GM12878 (cell line): ENCODE measurements at regions not wholly inside any gene's neighbourhood (a gene's known extent, or its start where the extent isn't known, plus 50 kb on each side); places are given as distances from the start of the nearest gene placed in this dataset.
A peak's percentile ranks its signal among the peaks of the same experiment; 100 is the strongest.

Experiments used
- ATAC-seq: fragments of 200-7000 bp; cut with Tn5 transposase; 3 replicates; pipeline ENCODE4 v1.9.1; 2020; ENCODE audit warnings: mild to moderate bottlenecking, moderate library complexity
- BruUV-seq: library from RNA; stranded (reverse); fragments of 400-500 nt; replicated peaks from 2 replicates; lab custom pipeline; 2021; lab: Mats Ljungman, UMichigan
- CTCF ChIA-PET: fragments of 300-600 bp; sonication (Branson Sonifier 250); formaldehyde crosslinking; extraction: SDS; loops from one replicate; lab custom pipeline; 2021; ENCODE audit warnings: inconsistent platforms; lab: Yijun Ruan, JAX
- POLR2A ChIA-PET: fragments of 350-600 bp; formaldehyde crosslinking; extraction: SDS; loops from one replicate; lab custom pipeline; 2021; ENCODE audit warnings: inconsistent platforms; lab: Charles Lee
- RAD21 ChIA-PET: fragments of 300-600 bp; sonication (Branson Sonifier 250); formaldehyde crosslinking; loops from one replicate; lab custom pipeline; 2023; ENCODE audit warnings: antibody characterized with exemption; ENCODE audit not compliant: unreplicated experiment; lab: Charles Lee
- SMC1A ChIA-PET: fragments of 300-600 bp; sonication (Branson Sonifier 250); formaldehyde crosslinking; loops from one replicate; lab custom pipeline; 2023; ENCODE audit not compliant: unreplicated experiment, uncharacterized antibody; lab: Charles Lee
- DNase-seq: peaks from one replicate; pipeline ENCODE4 v3.0.0-alpha.2; 2011; ENCODE audit warnings: low read depth, low spot score
- FAIRE-seq: peaks from 3 replicates; lab custom pipeline; 2011; peaks lifted over from hg19 to GRCh38; lab: Jason Lieb, UNC
- H2AFZ ChIP-seq: 2 replicates; pipeline ENCODE4 v1.6.0; 2011; ENCODE audit warnings: low read depth, low read length, control low read depth; ENCODE audit not compliant: control insufficient read depth
- H3K27ac ChIP-seq: 2 replicates; pipeline ENCODE4 v1.5.1; 2011; ENCODE audit warnings: control low read depth; ENCODE audit not compliant: control insufficient read depth, insufficient read depth
- H3K27me3 ChIP-seq, 2 experiments: replicated peaks in 1 of 2; 2 replicates each; pipeline versions ENCODE4 v1.6.0 to v1.6.1; 2011; ENCODE audit warnings: low read length in 1 of 2; ENCODE audit not compliant: control insufficient read depth in 2 of 2, insufficient read depth in 2 of 2
- H3K36me3 ChIP-seq, 2 experiments: 2 replicates each; pipeline ENCODE4 v1.5.1; 2011; ENCODE audit warnings: low read length in 1 of 2; ENCODE audit not compliant: control insufficient read depth in 2 of 2, insufficient read depth in 2 of 2
- H3K4me1 ChIP-seq: 2 replicates; pipeline ENCODE4 v1.6.1; 2011; ENCODE audit warnings: mild to moderate bottlenecking, low read length, moderate library complexity, mixed read lengths; ENCODE audit not compliant: control insufficient read depth, insufficient read depth
- H3K4me2 ChIP-seq: 2 replicates; pipeline ENCODE4 v1.6.0; 2011; ENCODE audit warnings: control low read depth; ENCODE audit not compliant: control insufficient read depth, insufficient read depth
- H3K4me3 ChIP-seq: fragments of 200-600 bp; sonication (generic); 2 replicates; pipeline ENCODE4 v1.5.1; 2016
- H3K79me2 ChIP-seq: 2 replicates; pipeline ENCODE4 v1.6.0; 2011; ENCODE audit warnings: low read length; ENCODE audit not compliant: control insufficient read depth, insufficient read depth
- H3K9ac ChIP-seq: 2 replicates; pipeline ENCODE4 v1.8.0; 2011; ENCODE audit warnings: low read length, control low read depth, mixed read lengths; ENCODE audit not compliant: control insufficient read depth, insufficient read depth
- H3K9me3 ChIP-seq: replicated peaks from 3 replicates; pipeline ENCODE4 v1.5.1; 2011; ENCODE audit warnings: mild to moderate bottlenecking, low read length; ENCODE audit not compliant: control insufficient read depth, insufficient read depth
- H4K20me1 ChIP-seq: 2 replicates; pipeline ENCODE4 v1.6.0; 2011; ENCODE audit not compliant: control insufficient read depth, insufficient read depth
- ATF7 ChIP-seq: fragments of 450-650 bp; IDR thresholded peaks from 2 replicates; pipeline ENCODE4 v1.6.1; 2016; ENCODE audit warnings: low read depth, mild to moderate bottlenecking
- BHLHE40 ChIP-seq, 2 experiments: fragments of 450-650 bp in 1 of 2; IDR thresholded peaks; 2 replicates each; pipeline ENCODE4 v1.6.1; 2011 to 2017; ENCODE audit warnings: low read depth in 2 of 2, borderline replicate concordance in 1 of 2, improper control_type of control experiment in 1 of 2, low read length in 1 of 2, mild to moderate bottlenecking in 1 of 2
- CHD4 ChIP-seq: fragments of 200-600 bp; sonication (generic); IDR thresholded peaks from 2 replicates; pipeline ENCODE4 v1.6.1; 2016; ENCODE audit warnings: mild to moderate bottlenecking
- EGR1 ChIP-seq, 2 experiments: IDR thresholded peaks; 1 replicate in 1 of 2; 2 replicates in 1 of 2; pipeline ENCODE4 v1.6.1; 2011 to 2012; ENCODE audit warnings: low read depth in 2 of 2, low read length in 2 of 2, borderline replicate concordance in 1 of 2, mild to moderate bottlenecking in 1 of 2, moderate library complexity in 1 of 2
- EP300 ChIP-seq, 2 experiments: fragments of 150-350 bp in 1 of 2; IDR thresholded peaks; 2 replicates each; pipeline ENCODE4 v1.6.1; 2011 to 2012; ENCODE audit warnings: low read depth in 2 of 2, low read length in 2 of 2, borderline replicate concordance in 1 of 2, improper control_type of control experiment in 1 of 2, inconsistent platforms in 1 of 2; ENCODE audit not compliant: control insufficient read depth in 1 of 2
- HDAC6 ChIP-seq: fragments of 200-600 bp; sonication (generic); IDR thresholded peaks from one replicate; pipeline ENCODE4 v1.8.0; 2017; ENCODE audit warnings: antibody characterized with exemption; ENCODE audit not compliant: unreplicated experiment
- JUND ChIP-seq: IDR thresholded peaks from 2 replicates; pipeline ENCODE4 v1.6.1; 2012; ENCODE audit warnings: low read depth, mild to moderate bottlenecking, low read length, improper control_type of control experiment, moderate library complexity
- NFXL1 ChIP-seq: fragments of 450-650 bp; IDR thresholded peaks from 2 replicates; pipeline ENCODE4 v1.6.1; 2017; ENCODE audit warnings: antibody characterized with exemption, mild to moderate bottlenecking, borderline replicate concordance
- NR2F1 ChIP-seq: fragments of 450-650 bp; conservative IDR thresholded peaks from 2 replicates; pipeline ENCODE4 v1.6.1; 2017; ENCODE audit warnings: mild to moderate bottlenecking
- POLR2AphosphoS2 ChIP-seq: IDR thresholded peaks from 2 replicates; pipeline ENCODE4 v1.6.1; 2011; ENCODE audit warnings: low read depth, mild to moderate bottlenecking, low read length, improper control_type of control experiment, moderate library complexity
- POLR2AphosphoS5 ChIP-seq: IDR thresholded peaks from 2 replicates; pipeline ENCODE4 v1.6.1; 2011; ENCODE audit warnings: mild to moderate bottlenecking, low read length, inconsistent platforms
- RAD51 ChIP-seq: fragments of 450-650 bp; IDR thresholded peaks from 2 replicates; pipeline ENCODE4 v1.6.1; 2016; ENCODE audit warnings: moderate library complexity, mild to moderate bottlenecking, inconsistent platforms
- RUNX3 ChIP-seq: IDR thresholded peaks from 2 replicates; pipeline ENCODE4 v1.6.1; 2012; ENCODE audit warnings: low read length, inconsistent platforms
- SIX5 ChIP-seq: IDR thresholded peaks from 2 replicates; pipeline ENCODE4 v1.6.1; 2011; ENCODE audit warnings: mild to moderate bottlenecking, low read depth, low read length, moderate library complexity; ENCODE audit not compliant: severe bottlenecking
- SPI1 ChIP-seq: IDR thresholded peaks from 2 replicates; pipeline ENCODE4 v1.6.1; 2011; ENCODE audit warnings: low read depth, mild to moderate bottlenecking, low read length, moderate library complexity, borderline replicate concordance; ENCODE audit not compliant: insufficient read depth
- ZNF217 ChIP-seq: fragments of 450-650 bp; IDR thresholded peaks from 2 replicates; pipeline ENCODE4 v1.6.1; 2017; ENCODE audit warnings: antibody characterized with exemption, mild to moderate bottlenecking
- WGBS: methylation state at CpG from one replicate; pipeline ENCODE4 v1.1.6; 2016; ENCODE audit warnings: low lambda C conversion rate; ENCODE audit not compliant: insufficient replicate concordance, insufficient coverage; ENCODE audit errors: missing lambda C conversion rate; 5-methylcytosine and 5-hydroxymethylcytosine counted together
- in situ Hi-C: fragments of 300-500 bp; cut with MboI; formaldehyde crosslinking; loops from 9 replicates; pipeline ENCODE4 v1.14.3; 2018; ENCODE audit warnings: mixed read lengths
- intact Hi-C: fragments of 100-400 bp; cut with micrococcal nuclease; formaldehyde crosslinking; loops from one replicate; pipeline ENCODE4 v1.14.2; 2022; ENCODE audit not compliant: unreplicated experiment
- TF ChIP-seq, protein P1 (sequence below): IDR thresholded peaks from 2 replicates; pipeline ENCODE4 v1.6.1; 2011; ENCODE audit warnings: borderline replicate concordance, low read depth, mild to moderate bottlenecking, moderate library complexity, mixed read lengths, low read length; ENCODE audit not compliant: insufficient read depth; ENCODE audit errors: extremely low read length
- TF ChIP-seq, protein P2 (sequence below): fragments of 450-650 bp; IDR thresholded peaks from 2 replicates; pipeline ENCODE4 v1.6.1; 2017; ENCODE audit warnings: mild to moderate bottlenecking, moderate library complexity

DNA sequence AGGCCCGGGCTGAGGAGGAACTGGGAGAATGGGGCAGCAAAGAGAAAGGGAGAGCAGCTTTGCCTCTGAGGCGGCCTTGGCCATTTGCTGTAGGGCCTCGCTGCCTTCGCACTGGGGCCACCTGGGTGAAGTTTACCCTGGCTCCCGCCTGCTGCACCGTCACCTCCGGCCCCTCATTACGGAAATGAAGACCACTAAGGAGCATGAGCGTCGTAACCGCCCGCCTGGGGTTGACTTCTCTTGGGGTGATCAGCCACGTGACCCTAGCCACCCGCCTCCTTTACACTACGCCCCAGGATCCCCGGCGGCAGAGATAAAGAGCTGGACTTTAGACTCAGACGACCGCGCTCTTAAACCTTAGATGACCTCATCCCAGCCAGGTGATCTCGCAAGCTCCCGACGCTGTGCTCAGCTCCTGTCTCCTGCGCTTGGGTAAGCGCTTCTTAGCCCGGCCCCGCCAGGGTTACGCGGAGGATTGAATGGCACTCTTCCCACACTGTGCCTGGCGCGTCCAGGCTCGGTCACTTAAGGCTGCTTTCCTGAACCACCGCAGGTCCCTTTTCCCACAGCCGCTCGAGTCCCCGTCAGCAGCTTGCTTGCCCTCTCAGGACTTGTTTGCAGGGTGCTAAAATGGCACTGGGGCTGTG is 107.9 kb upstream of the LARP1 start:
- in situ Hi-C loops: loop anchor here (5.0 kb wide), 1 partner anchor 165 kb away; no protein-coding TSS in a partner anchor
- WGBS: 14% methylated on average over 36 of the region's 36 CpGs
- TF ChIP-seq ATF7 (peak; percentile 88), BHLHE40 (IDR thresholded peaks at IDR 0.05; ENCODE audit: borderline replicate concordance in 1 of 2, low read depth in 2 of 2, low read length in 1 of 2) (peak in 1 of 2 experiments; percentile 67; a peak in 1 of 4 replicates), POLR2AphosphoS5 (no peak), SIX5 (no peak), RAD51 (peak; percentile 88), POLR2AphosphoS2 (no peak), EP300 (IDR thresholded peaks at IDR 0.05; ENCODE audit: borderline replicate concordance in 1 of 2, control insufficient read depth in 1 of 2, low read depth in 2 of 2, low read length in 2 of 2) (no peak), ZNF217 (no peak), JUND (0 out of 2 replicates have a peak, but pooled peaks have one; percentile 24), SPI1 (0 out of 2 replicates have a peak, but pooled peaks have one; percentile 5), CHD4 (no peak), RUNX3 (0 out of 2 replicates have a peak, but pooled peaks have one; percentile 7), NR2F1 (peak; percentile 40; the same call in 1 of the 2 replicates), NFXL1 (no peak), EGR1 (IDR thresholded peaks at IDR 0.05; ENCODE audit: borderline replicate concordance in 1 of 2, low read depth in 2 of 2, low read length in 2 of 2) (no peak), HDAC6 (no peak)
- TF ChIP-seq, protein P1, sequence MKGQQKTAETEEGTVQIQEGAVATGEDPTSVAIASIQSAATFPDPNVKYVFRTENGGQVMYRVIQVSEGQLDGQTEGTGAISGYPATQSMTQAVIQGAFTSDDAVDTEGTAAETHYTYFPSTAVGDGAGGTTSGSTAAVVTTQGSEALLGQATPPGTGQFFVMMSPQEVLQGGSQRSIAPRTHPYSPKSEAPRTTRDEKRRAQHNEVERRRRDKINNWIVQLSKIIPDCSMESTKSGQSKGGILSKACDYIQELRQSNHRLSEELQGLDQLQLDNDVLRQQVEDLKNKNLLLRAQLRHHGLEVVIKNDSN: peak; percentile 67
- TF ChIP-seq, protein P2, sequence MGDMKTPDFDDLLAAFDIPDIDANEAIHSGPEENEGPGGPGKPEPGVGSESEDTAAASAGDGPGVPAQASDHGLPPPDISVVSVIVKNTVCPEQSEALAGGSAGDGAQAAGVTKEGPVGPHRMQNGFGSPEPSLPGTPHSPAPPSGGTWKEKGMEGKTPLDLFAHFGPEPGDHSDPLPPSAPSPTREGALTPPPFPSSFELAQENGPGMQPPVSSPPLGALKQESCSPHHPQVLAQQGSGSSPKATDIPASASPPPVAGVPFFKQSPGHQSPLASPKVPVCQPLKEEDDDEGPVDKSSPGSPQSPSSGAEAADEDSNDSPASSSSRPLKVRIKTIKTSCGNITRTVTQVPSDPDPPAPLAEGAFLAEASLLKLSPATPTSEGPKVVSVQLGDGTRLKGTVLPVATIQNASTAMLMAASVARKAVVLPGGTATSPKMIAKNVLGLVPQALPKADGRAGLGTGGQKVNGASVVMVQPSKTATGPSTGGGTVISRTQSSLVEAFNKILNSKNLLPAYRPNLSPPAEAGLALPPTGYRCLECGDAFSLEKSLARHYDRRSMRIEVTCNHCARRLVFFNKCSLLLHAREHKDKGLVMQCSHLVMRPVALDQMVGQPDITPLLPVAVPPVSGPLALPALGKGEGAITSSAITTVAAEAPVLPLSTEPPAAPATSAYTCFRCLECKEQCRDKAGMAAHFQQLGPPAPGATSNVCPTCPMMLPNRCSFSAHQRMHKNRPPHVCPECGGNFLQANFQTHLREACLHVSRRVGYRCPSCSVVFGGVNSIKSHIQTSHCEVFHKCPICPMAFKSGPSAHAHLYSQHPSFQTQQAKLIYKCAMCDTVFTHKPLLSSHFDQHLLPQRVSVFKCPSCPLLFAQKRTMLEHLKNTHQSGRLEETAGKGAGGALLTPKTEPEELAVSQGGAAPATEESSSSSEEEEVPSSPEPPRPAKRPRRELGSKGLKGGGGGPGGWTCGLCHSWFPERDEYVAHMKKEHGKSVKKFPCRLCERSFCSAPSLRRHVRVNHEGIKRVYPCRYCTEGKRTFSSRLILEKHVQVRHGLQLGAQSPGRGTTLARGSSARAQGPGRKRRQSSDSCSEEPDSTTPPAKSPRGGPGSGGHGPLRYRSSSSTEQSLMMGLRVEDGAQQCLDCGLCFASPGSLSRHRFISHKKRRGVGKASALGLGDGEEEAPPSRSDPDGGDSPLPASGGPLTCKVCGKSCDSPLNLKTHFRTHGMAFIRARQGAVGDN: peak; percentile 71; the same call in 1 of the 2 replicates

More for the DNA sequence above, 107.9 kb upstream of the LARP1 start:
- FAIRE-seq (peak; percentile 23), ATAC-seq (peak; percentile 90), DNase-seq (no peak)
- RAD21 ChIA-PET: interaction anchor here (0.6 to 1.4 kb wide), 4 partner anchors 12 to 575 kb away, joined by 3 to 4 read pairs (median 3); partner anchors contain the start of gene GEMIN5
- Histone ChIP-seq H3K4me3 (peak overlapping the region; percentile 40; the same call in 1 of the 2 replicates), H3K4me1 (peaks cover 4% of the 10 kb centered on the region), H3K9ac (peak overlapping the region; percentile 28; the same call in 1 of the 2 replicates), H3K27ac (no peak overlapping the region), H3K9me3 (no peaks in the 10 kb centered on the region), H4K20me1 (no peaks in the 10 kb centered on the region), H3K36me3 (no peaks in the 10 kb centered on the region), H3K79me2 (no peaks in the 10 kb centered on the region), H2AFZ (peak overlapping the region; percentile 77), H3K27me3 (peaks cover 0 to 3% of the 10 kb centered on the region in 2 experiments; a peak in 2 of 4 replicates), H3K4me2 (peak overlapping the region; percentile 96)
- CTCF ChIA-PET: interaction anchor here (0.5 to 1.9 kb wide), 8 partner anchors 165 to 357 kb away, joined by 3 to 5 read pairs (median 3); partner anchors contain the start of gene CNOT8
- BruUV-seq: no TSS peak
- intact Hi-C loops: no loop called here
- SMC1A ChIA-PET: interaction anchor here (1.0 kb wide), 1 partner anchor 136 kb away, joined by 3 read pairs; no protein-coding TSS in a partner anchor
- POLR2A ChIA-PET: interaction anchor here (0.7 kb wide), 1 partner anchor 216 kb away, joined by 3 read pairs; no protein-coding TSS in a partner anchor
